ENCODE measurements at regions not wholly inside any gene's neighbourhood (a gene's known extent, or its start where the extent isn't known, plus 50 kb on each side); places are given as distances from the start of the nearest gene placed in this dataset.

- TF ChIP-seq CTCF (conservative IDR thresholded peaks at IDR 0.05; ENCODE audit: low read depth in 2 of 2) (no peak), CREB1 (CRISPR knock-in tag; IDR thresholded peaks at IDR 0.05; ENCODE audit: low read depth) (no peak), REST (IDR thresholded peaks at IDR 0.05; ENCODE audit: unreplicated experiment) (no peak)
Measured at GRCh38 chr1:224801844-224802490, 127.5 kb upstream of the DNAH14 start.
